ENCODE measurements at regions not wholly inside any gene's neighbourhood (a gene's known extent, or its start where the extent isn't known, plus 50 kb on each side); places are given as distances from the start of the nearest gene placed in this dataset.

DNA sequence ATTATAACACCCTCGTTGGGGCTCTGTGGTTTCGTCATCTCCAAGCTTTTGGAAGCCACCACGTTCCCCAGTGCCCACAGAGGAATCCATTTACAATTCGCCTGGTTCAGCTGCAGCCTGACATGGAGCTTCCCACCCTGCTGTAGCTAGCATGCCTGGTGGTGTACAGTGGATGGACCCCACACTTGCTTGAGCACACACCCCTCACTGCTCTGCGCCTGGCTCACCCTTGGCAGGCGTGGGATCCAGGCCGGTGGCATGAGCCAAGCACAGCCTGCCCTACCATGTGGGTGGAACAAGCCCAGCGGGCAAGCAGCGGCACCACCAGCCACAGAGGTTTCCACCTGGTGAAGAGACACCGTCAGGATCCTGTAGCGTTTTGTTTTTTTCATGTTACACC lies 1045.7 kb upstream of the CDH9 start:
- TF ChIP-seq, protein P1, sequence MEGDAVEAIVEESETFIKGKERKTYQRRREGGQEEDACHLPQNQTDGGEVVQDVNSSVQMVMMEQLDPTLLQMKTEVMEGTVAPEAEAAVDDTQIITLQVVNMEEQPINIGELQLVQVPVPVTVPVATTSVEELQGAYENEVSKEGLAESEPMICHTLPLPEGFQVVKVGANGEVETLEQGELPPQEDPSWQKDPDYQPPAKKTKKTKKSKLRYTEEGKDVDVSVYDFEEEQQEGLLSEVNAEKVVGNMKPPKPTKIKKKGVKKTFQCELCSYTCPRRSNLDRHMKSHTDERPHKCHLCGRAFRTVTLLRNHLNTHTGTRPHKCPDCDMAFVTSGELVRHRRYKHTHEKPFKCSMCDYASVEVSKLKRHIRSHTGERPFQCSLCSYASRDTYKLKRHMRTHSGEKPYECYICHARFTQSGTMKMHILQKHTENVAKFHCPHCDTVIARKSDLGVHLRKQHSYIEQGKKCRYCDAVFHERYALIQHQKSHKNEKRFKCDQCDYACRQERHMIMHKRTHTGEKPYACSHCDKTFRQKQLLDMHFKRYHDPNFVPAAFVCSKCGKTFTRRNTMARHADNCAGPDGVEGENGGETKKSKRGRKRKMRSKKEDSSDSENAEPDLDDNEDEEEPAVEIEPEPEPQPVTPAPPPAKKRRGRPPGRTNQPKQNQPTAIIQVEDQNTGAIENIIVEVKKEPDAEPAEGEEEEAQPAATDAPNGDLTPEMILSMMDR (IDR thresholded peaks at IDR 0.05): no peak
- no peak for TF ChIP-seq EP300 (IDR thresholded peaks at IDR 0.05; ENCODE audit: borderline replicate concordance in 1 of 2, low read depth in 1 of 2, low read length in 1 of 2)
- no peak for TF ChIP-seq SIN3A (IDR thresholded peaks at IDR 0.05; ENCODE audit: borderline replicate concordance, low read depth, low read length)

Data from SK-N-SH (cell line).